Mesendoderm (in vitro differentiated cells): ENCODE measurements at regions not wholly inside any gene's neighbourhood (a gene's known extent, or its start where the extent isn't known, plus 50 kb on each side); places are given as distances from the start of the nearest gene placed in this dataset.

Source experiments
- DNase-seq: peaks from one replicate; pipeline ENCODE4 v3.0.0; 2013
- H2AK5ac ChIP-seq: 2 replicates; pipeline ENCODE4 v1.6.1; 2013; ENCODE audit warnings: low read length, inconsistent platforms
- H2BK120ac ChIP-seq: 2 replicates; pipeline ENCODE4 v1.6.1; 2013; ENCODE audit warnings: low read depth, mild to moderate bottlenecking, low read length, moderate library complexity, mixed read lengths
- H2BK15ac ChIP-seq: replicated peaks from 2 replicates; pipeline ENCODE4 v1.6.1; 2013; ENCODE audit warnings: low read depth, mild to moderate bottlenecking, moderate library complexity
- H2BK5ac ChIP-seq: 2 replicates; pipeline ENCODE4 v1.6.1; 2013; ENCODE audit warnings: low read length, inconsistent platforms
- H3K18ac ChIP-seq: 2 replicates; pipeline ENCODE4 v1.6.1; 2013; ENCODE audit warnings: mild to moderate bottlenecking, low read length, mixed read lengths
- H3K23ac ChIP-seq: one replicate; pipeline ENCODE4 v1.6.1; 2013; ENCODE audit warnings: low read length
- H3K27ac ChIP-seq: 2 replicates; pipeline ENCODE4 v1.5.1; 2013; ENCODE audit warnings: low read depth, mild to moderate bottlenecking, inconsistent platforms, low read length, moderate library complexity
- H3K27me3 ChIP-seq: 2 replicates; pipeline ENCODE4 v1.6.1; 2013; ENCODE audit warnings: low read length, control low read depth, mild to moderate bottlenecking, inconsistent platforms; ENCODE audit not compliant: insufficient read depth, poor library complexity
- H3K36me3 ChIP-seq: 2 replicates; pipeline ENCODE4 v1.6.1; 2013; ENCODE audit warnings: low read length, inconsistent platforms; ENCODE audit not compliant: control insufficient read depth, insufficient read depth
- H3K4ac ChIP-seq: one replicate; pipeline ENCODE4 v1.6.1; 2013; ENCODE audit warnings: low read depth, mild to moderate bottlenecking, low read length, moderate library complexity
- H3K4me1 ChIP-seq: 2 replicates; pipeline ENCODE4 v1.6.1; 2013; ENCODE audit warnings: low read depth, low read length, inconsistent platforms; ENCODE audit not compliant: control insufficient read depth
- H3K4me2 ChIP-seq: 2 replicates; pipeline ENCODE4 v1.6.1; 2013; ENCODE audit warnings: low read length
- H3K4me3 ChIP-seq: 2 replicates; pipeline ENCODE4 v1.5.1; 2013; ENCODE audit warnings: mild to moderate bottlenecking, low read length
- H3K56ac ChIP-seq: one replicate; pipeline ENCODE4 v1.6.1; 2013; ENCODE audit warnings: low read length
- H3K79me1 ChIP-seq: 2 replicates; pipeline ENCODE4 v1.6.1; 2013; ENCODE audit warnings: low read length, inconsistent platforms
- H3K79me2 ChIP-seq: 2 replicates; pipeline ENCODE4 v1.6.1; 2013; ENCODE audit warnings: mild to moderate bottlenecking, low read length; ENCODE audit not compliant: control insufficient read depth, insufficient read depth
- H3K9ac ChIP-seq: 2 replicates; pipeline ENCODE4 v1.6.1; 2013; ENCODE audit warnings: low read length, inconsistent platforms
- H4K5ac ChIP-seq: one replicate; pipeline ENCODE4 v1.6.1; 2013; ENCODE audit warnings: low read length
- H4K8ac ChIP-seq: one replicate; pipeline ENCODE4 v1.6.1; 2013; ENCODE audit warnings: low read depth, mild to moderate bottlenecking, control low read depth, low read length, moderate library complexity
- WGBS: extraction: QIAGEN DNeasy Blood & Tissue Kit; methylation state at CpG from one replicate; pipeline ENCODE4 v1.1.7; 2013; ENCODE audit warnings: low lambda C conversion rate, missing lambda C conversion rate; ENCODE audit not compliant: insufficient coverage; ENCODE audit errors: extremely low coverage; 5-methylcytosine and 5-hydroxymethylcytosine counted together

GRCh38 chr6:8993111-8993510, 557.8 kb upstream of the SLC35B3 start:
- Histone ChIP-seq H3K4me2 (no peak overlapping the region), H3K18ac (no peak overlapping the region), H3K9ac (no peak overlapping the region), H2BK5ac (no peak overlapping the region), H4K5ac (no peak overlapping the region), H3K79me2 (no peaks in the 10 kb centered on the region), H3K4ac (no peak overlapping the region), H3K56ac (no peak overlapping the region), H3K36me3 (no peaks in the 10 kb centered on the region), H3K4me3 (no peak overlapping the region), H3K79me1 (no peaks in the 10 kb centered on the region), H3K27me3 (no peaks in the 10 kb centered on the region), H3K4me1 (no peaks in the 10 kb centered on the region), H2BK15ac (no peak overlapping the region), H4K8ac (no peak overlapping the region), H2BK120ac (no peak overlapping the region), H3K27ac (no peak overlapping the region), H3K23ac (no peak overlapping the region), H2AK5ac (no peak overlapping the region)
- WGBS: no CpG with 5 or more reads among the region's 3 CpGs
- no peak for DNase-seq

- Histone ChIP-seq H2AK5ac (no peak overlapping the region), H4K8ac (no peak overlapping the region), H3K79me2 (no peaks in the 10 kb centered on the region), H2BK120ac (no peak overlapping the region), H3K9ac (no peak overlapping the region), H3K4me1 (no peaks in the 10 kb centered on the region), H2BK15ac (no peak overlapping the region), H3K27me3 (no peaks in the 10 kb centered on the region), H3K56ac (no peak overlapping the region), H3K4me2 (no peak overlapping the region), H3K23ac (no peak overlapping the region), H3K27ac (no peak overlapping the region), H3K36me3 (no peaks in the 10 kb centered on the region), H3K18ac (no peak overlapping the region), H4K5ac (no peak overlapping the region), H3K4ac (no peak overlapping the region), H3K4me3 (no peak overlapping the region), H3K79me1 (no peaks in the 10 kb centered on the region), H2BK5ac (no peak overlapping the region)
- DNase-seq: no peak
- no CpG with 5 or more reads among the region's 3 CpGs for WGBS
These were observed 556.5 kb upstream of the SLC35B3 start for GRCh38 chr6:8991844-8992243.

- no peak overlapping the region for H3K4me2 ChIP-seq
- H3K27ac ChIP-seq: no peak overlapping the region
- no peak overlapping the region for H2BK15ac ChIP-seq
- no peaks in the 10 kb centered on the region for H3K79me1 ChIP-seq
- no peaks in the 10 kb centered on the region for H3K27me3 ChIP-seq
- H3K9ac ChIP-seq: no peak overlapping the region
- H3K36me3 ChIP-seq: no peaks in the 10 kb centered on the region
- DNase-seq: no peak
- H3K4ac ChIP-seq: no peak overlapping the region
- no peak overlapping the region for H3K18ac ChIP-seq
- H2BK120ac ChIP-seq: no peak overlapping the region
- no peak overlapping the region for H3K23ac ChIP-seq
- no peak overlapping the region for H2BK5ac ChIP-seq
- no peak overlapping the region for H4K5ac ChIP-seq
- no peak overlapping the region for H2AK5ac ChIP-seq
- no peak overlapping the region for H4K8ac ChIP-seq
- H3K79me2 ChIP-seq: no peaks in the 10 kb centered on the region
- no peak overlapping the region for H3K4me3 ChIP-seq
- WGBS: no CpG with 5 or more reads among the region's 2 CpGs
- H3K4me1 ChIP-seq: no peaks in the 10 kb centered on the region
- H3K56ac ChIP-seq: no peak overlapping the region
These were observed 554.7 kb upstream of the SLC35B3 start for GRCh38 chr6:8990075-8990474.

DNA sequence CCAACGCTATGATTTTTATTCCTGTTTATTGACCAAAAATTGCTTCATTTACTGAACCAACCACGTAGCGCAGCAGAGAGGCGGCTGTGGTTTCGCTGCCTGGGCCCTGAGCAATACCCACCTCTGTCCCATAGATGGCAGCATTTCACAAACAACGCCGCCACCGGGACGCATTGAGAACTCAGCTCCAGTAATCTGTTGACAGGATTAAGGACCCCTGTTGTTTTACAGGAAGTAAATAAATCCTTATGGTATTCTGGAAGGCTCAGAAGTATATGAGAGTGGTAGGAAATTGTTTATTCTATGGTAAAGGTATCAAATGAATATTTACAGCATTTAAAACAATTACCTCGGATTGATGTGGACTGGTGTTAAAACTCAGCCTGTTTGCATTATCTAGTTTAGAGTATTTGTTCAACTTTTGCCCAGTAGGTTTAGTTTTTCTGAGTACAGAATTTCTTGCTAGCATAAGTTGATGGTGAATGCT, 547.9 kb upstream of the SLC35B3 start:
- Histone ChIP-seq H4K5ac (peak overlapping the region; percentile 93), H2BK15ac (no peak overlapping the region), H3K18ac (no peak overlapping the region), H3K27ac (no peak overlapping the region), H3K23ac (no peak overlapping the region), H3K4me2 (no peak overlapping the region), H3K4me3 (no peak overlapping the region), H3K9ac (no peak overlapping the region), H3K79me2 (no peaks in the 10 kb centered on the region), H3K79me1 (no peaks in the 10 kb centered on the region), H2AK5ac (no peak overlapping the region), H2BK120ac (no peak overlapping the region), H3K36me3 (no peaks in the 10 kb centered on the region), H3K56ac (peak overlapping the region; percentile 37), H3K27me3 (no peaks in the 10 kb centered on the region), H2BK5ac (no peak overlapping the region), H3K4ac (no peak overlapping the region), H3K4me1 (no peaks in the 10 kb centered on the region), H4K8ac (no peak overlapping the region)
- DNase-seq: peak; percentile 91
- WGBS: no CpG with 5 or more reads among the region's 10 CpGs

- no peak overlapping the region for H3K9ac ChIP-seq
- no peak overlapping the region for H4K8ac ChIP-seq
- no peak overlapping the region for H2BK120ac ChIP-seq
- WGBS: no CpG with 5 or more reads among the region's 9 CpGs
- H2AK5ac ChIP-seq: no peak overlapping the region
- H3K18ac ChIP-seq: no peak overlapping the region
- H3K79me2 ChIP-seq: no peaks in the 10 kb centered on the region
- H3K36me3 ChIP-seq: no peaks in the 10 kb centered on the region
- H3K4me1 ChIP-seq: no peaks in the 10 kb centered on the region
- H3K23ac ChIP-seq: no peak overlapping the region
- H3K56ac ChIP-seq: no peak overlapping the region
- no peak overlapping the region for H3K4me3 ChIP-seq
- no peak for DNase-seq
- H3K27ac ChIP-seq: no peak overlapping the region
- no peak overlapping the region for H2BK5ac ChIP-seq
- peak overlapping the region; percentile 75 for H4K5ac ChIP-seq
- H2BK15ac ChIP-seq: no peak overlapping the region
- H3K27me3 ChIP-seq: no peaks in the 10 kb centered on the region
- H3K4ac ChIP-seq: no peak overlapping the region
- H3K4me2 ChIP-seq: no peak overlapping the region
- H3K79me1 ChIP-seq: no peaks in the 10 kb centered on the region
These were observed 547.3 kb upstream of the SLC35B3 start for GRCh38 chr6:8982668-8983067.

GRCh38 chr6:8973395-8973794, 538.0 kb upstream of the SLC35B3 start:
- no peak overlapping the region for H4K8ac ChIP-seq
- H3K23ac ChIP-seq: no peak overlapping the region
- H3K4me2 ChIP-seq: no peak overlapping the region
- H3K36me3 ChIP-seq: no peaks in the 10 kb centered on the region
- H2BK120ac ChIP-seq: no peak overlapping the region
- no peak for DNase-seq
- H4K5ac ChIP-seq: no peak overlapping the region
- no peaks in the 10 kb centered on the region for H3K4me1 ChIP-seq
- no peak overlapping the region for H3K56ac ChIP-seq
- no peaks in the 10 kb centered on the region for H3K27me3 ChIP-seq
- H3K4ac ChIP-seq: no peak overlapping the region
- H3K79me1 ChIP-seq: no peaks in the 10 kb centered on the region
- H3K27ac ChIP-seq: no peak overlapping the region
- H3K9ac ChIP-seq: no peak overlapping the region
- H2BK5ac ChIP-seq: no peak overlapping the region
- no peak overlapping the region for H3K4me3 ChIP-seq
- no peak overlapping the region for H2BK15ac ChIP-seq
- H3K18ac ChIP-seq: no peak overlapping the region
- no peaks in the 10 kb centered on the region for H3K79me2 ChIP-seq
- H2AK5ac ChIP-seq: no peak overlapping the region
